Mammary epithelial cell (primary cell): ENCODE measurements at regions not wholly inside any gene's neighbourhood (a gene's known extent, or its start where the extent isn't known, plus 50 kb on each side); places are given as distances from the start of the nearest gene placed in this dataset.

Experiments used
- EZH2 ChIP-seq: IDR thresholded peaks from 2 replicates; pipeline ENCODE4 v1.6.1; 2012; ENCODE audit warnings: low read length, inconsistent platforms, borderline replicate concordance
- TF ChIP-seq, protein P1 (sequence below), 2 donors: IDR thresholded peaks in 1 of 2; conservative IDR thresholded peaks in 1 of 2; 2 replicates each; pipeline ENCODE4 v1.5.1; 2011 to 2012; ENCODE audit warnings: inconsistent platforms in 2 of 2, low read length in 2 of 2, mild to moderate bottlenecking in 2 of 2, control low read depth in 1 of 2, low read depth in 1 of 2; ENCODE audit not compliant: insufficient read depth in 1 of 2; ENCODE audit errors: extremely low read depth in 1 of 2

DNA sequence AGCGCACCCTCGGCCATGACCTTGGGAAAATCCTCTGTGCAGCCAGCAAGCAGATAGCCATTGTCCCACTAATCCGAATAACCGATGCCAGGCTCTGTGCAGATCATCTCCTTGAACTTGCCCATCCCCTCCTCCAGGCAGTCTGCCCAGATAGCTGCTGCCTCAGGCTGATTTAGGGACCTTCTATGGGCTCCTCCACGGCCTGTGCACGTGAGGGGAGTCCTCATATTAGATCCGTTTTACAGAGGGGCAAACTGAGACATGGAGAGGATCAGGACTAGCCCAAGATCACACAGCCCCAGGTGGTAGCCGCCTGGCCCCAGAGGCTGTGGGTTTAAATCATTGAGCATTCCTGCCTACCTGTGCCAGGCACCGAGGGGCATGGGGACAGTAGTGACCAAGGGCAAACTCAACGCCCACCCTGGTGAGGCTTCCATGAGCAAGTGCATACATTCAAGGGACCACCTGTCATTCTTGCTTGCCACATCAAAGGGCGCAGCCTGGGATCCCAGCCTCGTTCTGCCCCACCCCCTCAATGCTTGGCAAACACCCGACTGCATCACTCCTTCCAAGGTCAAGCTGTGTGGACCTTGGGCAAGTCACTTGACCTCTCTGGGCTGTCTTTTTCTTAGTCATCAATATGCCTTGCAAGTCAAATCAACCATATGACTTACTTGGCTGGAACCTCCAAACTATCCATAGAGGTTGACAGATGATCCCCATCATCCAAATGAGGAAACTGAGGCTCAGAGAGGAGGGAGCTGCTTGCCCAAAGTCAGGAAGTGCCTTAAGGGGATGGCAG, 131.6 kb downstream of the MN1 start:
- TF ChIP-seq, protein P1, sequence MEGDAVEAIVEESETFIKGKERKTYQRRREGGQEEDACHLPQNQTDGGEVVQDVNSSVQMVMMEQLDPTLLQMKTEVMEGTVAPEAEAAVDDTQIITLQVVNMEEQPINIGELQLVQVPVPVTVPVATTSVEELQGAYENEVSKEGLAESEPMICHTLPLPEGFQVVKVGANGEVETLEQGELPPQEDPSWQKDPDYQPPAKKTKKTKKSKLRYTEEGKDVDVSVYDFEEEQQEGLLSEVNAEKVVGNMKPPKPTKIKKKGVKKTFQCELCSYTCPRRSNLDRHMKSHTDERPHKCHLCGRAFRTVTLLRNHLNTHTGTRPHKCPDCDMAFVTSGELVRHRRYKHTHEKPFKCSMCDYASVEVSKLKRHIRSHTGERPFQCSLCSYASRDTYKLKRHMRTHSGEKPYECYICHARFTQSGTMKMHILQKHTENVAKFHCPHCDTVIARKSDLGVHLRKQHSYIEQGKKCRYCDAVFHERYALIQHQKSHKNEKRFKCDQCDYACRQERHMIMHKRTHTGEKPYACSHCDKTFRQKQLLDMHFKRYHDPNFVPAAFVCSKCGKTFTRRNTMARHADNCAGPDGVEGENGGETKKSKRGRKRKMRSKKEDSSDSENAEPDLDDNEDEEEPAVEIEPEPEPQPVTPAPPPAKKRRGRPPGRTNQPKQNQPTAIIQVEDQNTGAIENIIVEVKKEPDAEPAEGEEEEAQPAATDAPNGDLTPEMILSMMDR (conservative IDR thresholded peaks at IDR 0.05 in 1 of 2, IDR thresholded peaks at IDR 0.05 in 1 of 2; ENCODE audit: extremely low read depth in 1 of 2, insufficient read depth in 1 of 2, low read depth in 1 of 2, low read length in 2 of 2): no peak
- no peak for TF ChIP-seq EZH2
